ENCODE measurements at regions not wholly inside any gene's neighbourhood (a gene's known extent, or its start where the extent isn't known, plus 50 kb on each side); places are given as distances from the start of the nearest gene placed in this dataset.

DNA sequence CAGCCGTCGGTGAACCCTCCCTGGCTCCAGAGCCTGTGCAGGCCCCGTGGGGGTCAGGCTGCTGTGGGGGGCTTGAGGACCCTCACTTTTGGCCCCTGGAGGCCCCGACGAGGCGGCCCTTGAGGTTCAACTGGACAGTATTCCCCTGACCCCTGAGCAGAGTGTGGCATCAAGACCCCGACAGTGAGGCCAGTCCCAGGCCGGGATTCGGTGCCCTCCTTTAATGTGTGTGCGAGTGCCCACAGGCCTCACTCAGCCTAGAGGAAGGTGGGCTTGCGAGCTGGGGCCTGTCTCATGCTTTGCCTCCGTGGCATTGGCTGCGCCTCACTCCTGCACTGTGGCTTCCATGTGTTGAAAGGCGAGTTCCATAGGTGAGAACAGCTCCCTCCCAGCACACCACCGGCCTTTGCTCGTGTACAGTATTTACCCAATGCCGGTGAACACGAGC, 94.5 kb downstream of the METRNL start:
- Mint-ChIP-seq H3K27me3 (ENCODE audit: low read depth, poor library complexity) (peaks cover 8% of the 10 kb centered on the region), H3K4me1 (peaks cover 52% of the 10 kb centered on the region), H3K27ac (peak overlapping the region; percentile 42), H3K4me3 (peak overlapping the region; percentile 13), H3K9me3 (peaks cover 10% of the 10 kb centered on the region), H3K36me3 (ENCODE audit: low read depth) (no peaks in the 10 kb centered on the region)
- DNase-seq = no peak
- TF ChIP-seq, protein P1, sequence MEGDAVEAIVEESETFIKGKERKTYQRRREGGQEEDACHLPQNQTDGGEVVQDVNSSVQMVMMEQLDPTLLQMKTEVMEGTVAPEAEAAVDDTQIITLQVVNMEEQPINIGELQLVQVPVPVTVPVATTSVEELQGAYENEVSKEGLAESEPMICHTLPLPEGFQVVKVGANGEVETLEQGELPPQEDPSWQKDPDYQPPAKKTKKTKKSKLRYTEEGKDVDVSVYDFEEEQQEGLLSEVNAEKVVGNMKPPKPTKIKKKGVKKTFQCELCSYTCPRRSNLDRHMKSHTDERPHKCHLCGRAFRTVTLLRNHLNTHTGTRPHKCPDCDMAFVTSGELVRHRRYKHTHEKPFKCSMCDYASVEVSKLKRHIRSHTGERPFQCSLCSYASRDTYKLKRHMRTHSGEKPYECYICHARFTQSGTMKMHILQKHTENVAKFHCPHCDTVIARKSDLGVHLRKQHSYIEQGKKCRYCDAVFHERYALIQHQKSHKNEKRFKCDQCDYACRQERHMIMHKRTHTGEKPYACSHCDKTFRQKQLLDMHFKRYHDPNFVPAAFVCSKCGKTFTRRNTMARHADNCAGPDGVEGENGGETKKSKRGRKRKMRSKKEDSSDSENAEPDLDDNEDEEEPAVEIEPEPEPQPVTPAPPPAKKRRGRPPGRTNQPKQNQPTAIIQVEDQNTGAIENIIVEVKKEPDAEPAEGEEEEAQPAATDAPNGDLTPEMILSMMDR (IDR thresholded peaks at IDR 0.05) = no peak

DNA sequence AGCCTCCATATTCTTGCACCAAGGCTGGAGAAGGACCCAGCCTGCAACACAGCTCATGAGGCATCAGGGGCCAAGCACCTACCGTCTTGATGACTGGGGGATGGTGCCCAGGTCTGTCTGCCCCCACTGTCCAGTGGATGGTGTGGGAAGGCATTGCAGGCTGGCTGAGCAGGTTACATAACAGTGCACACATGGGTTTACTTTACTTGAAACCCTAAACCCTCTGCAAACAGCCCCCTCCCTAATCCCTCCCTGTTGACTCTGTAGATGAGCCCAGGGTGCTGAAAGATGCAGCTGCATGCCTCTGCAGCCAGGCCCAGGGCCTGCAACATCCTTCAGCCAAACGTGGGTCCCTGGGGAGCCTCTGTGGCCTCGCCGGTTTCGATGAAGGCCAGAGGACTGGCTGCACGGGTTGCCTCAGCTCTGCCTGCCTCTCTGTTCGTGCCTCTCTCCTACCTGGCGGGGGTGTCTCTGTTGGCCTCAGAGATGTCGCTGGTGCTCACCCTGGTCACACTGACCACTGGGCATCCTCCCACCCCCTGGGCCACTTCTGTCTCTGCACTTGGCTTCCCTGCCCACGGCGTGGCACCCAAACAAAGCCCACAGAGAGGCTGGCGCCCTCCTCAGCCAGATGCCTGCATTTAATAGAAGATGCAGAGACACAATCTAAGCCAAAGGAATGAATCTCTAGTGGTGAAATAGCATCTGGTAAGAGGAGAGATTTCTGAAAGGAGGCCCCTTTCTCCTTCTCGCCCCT, 95.1 kb downstream of the METRNL start:
- Mint-ChIP-seq H3K36me3 (ENCODE audit: low read depth) (no peaks in the 10 kb centered on the region), H3K4me3 (peak overlapping the region; percentile 13), H3K27ac (peak overlapping the region; percentile 42), H3K4me1 (peaks cover 58% of the 10 kb centered on the region), H3K9me3 (peaks cover 6% of the 10 kb centered on the region), H3K27me3 (ENCODE audit: low read depth, poor library complexity) (peaks cover 2% of the 10 kb centered on the region)
- TF ChIP-seq, protein P1 (IDR thresholded peaks at IDR 0.05) = no peak
- DNase-seq = peak; percentile 63

DNA sequence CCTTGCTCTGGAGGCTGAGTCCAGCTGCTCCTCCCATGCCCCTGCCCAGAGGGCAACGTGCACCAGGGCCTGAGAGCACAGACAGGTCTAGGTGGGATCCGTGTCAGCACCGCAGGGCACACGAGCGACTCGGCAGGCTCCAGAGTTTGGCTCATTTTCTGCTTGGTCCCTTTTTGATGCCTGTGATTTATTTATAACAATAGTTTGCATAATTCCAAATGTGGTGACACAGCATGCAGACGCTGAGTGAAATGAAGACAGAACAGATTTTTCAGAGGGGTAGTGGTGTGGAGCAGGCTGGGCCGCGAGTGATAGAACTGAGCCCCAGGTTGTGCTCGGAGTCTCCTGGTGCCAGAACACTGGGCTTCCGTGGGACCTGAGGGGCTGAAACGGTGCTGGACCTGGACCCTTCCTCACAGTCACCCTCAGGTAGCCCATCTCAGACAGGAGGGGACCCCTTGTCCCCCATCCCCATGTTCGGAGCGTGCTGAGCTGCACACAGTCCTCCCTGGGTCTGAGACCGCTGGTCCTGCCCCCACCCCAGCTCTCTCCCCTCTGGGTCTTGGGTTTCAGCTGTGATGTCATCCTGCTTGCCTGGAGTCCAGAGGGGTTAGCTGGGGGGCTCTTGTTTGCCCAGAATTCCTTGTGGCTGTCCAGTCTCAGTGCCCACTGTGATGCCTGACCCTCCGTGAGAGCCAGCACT, 95.9 kb downstream of the METRNL start:
- no peak overlapping the region for H3K27ac Mint-ChIP-seq
- no peaks in the 10 kb centered on the region for H3K36me3 Mint-ChIP-seq (ENCODE audit: low read depth)
- no peaks in the 10 kb centered on the region for H3K27me3 Mint-ChIP-seq (ENCODE audit: low read depth, poor library complexity)
- H3K4me3 Mint-ChIP-seq = peak overlapping the region; percentile 45
- no peaks in the 10 kb centered on the region for H3K9me3 Mint-ChIP-seq
- H3K4me1 Mint-ChIP-seq = peaks cover 65% of the 10 kb centered on the region
- TF ChIP-seq, protein P1 (IDR thresholded peaks at IDR 0.05) = no peak
- DNase-seq = peak; percentile 1

DNA sequence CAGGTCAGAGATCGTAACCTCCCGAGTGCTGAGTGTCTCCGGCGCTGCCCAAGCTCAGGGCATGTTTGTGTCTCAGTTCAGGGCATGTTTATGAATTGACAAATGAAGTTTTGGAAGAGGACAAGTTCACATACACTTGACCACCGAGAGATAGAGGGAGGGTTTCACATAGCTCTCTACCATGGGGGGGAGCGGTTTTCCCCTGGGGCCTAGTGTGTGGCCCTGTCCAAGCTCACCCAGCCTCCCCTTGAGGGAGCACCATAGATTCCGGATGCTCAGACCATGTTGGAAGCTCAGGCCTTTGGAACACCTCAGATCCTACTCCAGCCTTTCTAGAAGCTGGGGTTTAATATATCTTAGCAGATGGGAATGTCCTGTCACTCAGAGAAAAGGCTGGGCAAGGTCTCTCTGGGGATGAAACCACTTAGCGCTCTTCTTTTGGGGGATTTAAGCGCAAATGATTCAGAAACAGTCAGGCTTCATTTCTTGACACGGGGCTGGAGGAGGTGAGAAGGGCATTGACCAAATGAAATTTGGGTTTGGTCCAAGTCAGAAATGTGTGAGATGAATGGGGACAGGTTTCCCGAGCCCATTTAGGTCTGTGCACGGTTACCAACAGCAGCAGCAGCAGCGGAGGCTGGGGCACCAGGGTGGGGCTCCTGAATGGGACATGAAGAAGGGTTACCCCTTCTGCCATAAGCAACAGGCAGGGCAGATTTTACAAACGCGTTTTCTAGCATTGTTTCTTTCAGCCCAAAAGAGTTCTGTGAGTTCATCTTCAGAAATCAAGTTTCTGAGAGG, 96.6 kb downstream of the METRNL start:
- DNase-seq = peak; percentile 16
- H3K27ac Mint-ChIP-seq = no peak overlapping the region
- TF ChIP-seq, protein P1 (IDR thresholded peaks at IDR 0.05) = no peak
- H3K4me3 Mint-ChIP-seq = peak overlapping the region; percentile 6
- no peaks in the 10 kb centered on the region for H3K36me3 Mint-ChIP-seq (ENCODE audit: low read depth)
- peaks cover 67% of the 10 kb centered on the region for H3K4me1 Mint-ChIP-seq
- no peaks in the 10 kb centered on the region for H3K9me3 Mint-ChIP-seq
- H3K27me3 Mint-ChIP-seq (ENCODE audit: low read depth, poor library complexity) = no peaks in the 10 kb centered on the region

DNA sequence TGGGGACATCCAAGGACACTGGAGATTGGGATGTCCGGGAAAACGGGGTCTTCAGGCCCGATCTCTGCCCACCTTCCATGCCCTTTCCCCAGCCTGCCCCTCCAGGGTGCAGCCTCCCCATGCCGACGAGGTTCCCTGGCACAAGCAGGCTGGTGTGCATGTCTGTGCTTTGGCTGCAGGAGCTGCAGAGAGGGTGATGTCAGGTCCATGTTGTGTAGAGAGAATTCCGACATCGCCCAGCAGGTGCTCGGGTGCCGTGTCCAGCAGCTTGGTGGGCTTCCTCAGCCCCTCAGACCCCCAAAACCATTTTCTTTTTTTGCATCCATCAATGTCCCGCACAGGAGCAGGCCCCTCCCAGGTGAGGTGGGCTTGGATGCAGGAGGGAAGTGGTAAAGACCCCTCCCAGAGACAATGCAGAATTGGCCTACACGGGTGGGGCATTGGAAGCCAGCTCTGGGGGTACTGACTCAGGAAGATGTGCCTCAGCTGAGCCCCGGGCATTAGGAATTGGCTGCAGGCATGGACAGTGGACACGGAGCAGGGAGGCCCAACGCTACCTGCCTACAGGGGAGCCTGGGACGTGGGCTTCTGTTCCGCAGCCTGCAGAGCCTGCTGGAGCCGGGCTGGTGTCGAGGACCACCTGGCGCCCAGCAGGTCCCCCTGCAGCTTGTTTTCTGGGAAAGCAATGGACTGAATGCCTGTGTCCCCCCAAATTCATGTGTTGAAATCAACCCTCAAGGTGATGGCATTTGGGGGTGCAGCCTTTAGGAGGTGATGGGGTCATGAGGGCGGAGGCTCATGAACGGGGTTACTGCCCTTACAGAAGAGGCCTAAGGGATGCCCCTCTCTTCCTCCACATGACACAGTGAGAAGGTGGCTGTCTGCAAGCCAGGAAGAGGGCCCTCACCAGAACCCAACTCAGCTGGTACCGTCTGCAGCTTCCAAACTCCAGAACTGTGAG, 97.5 kb downstream of the METRNL start:
- TF ChIP-seq, protein P1 (IDR thresholded peaks at IDR 0.05) = no peak
- Mint-ChIP-seq H3K36me3 (ENCODE audit: low read depth) (no peaks in the 10 kb centered on the region), H3K4me1 (peaks cover 64% of the 10 kb centered on the region), H3K4me3 (no peak overlapping the region), H3K27me3 (ENCODE audit: low read depth, poor library complexity) (no peaks in the 10 kb centered on the region), H3K9me3 (no peaks in the 10 kb centered on the region), H3K27ac (no peak overlapping the region)
- peak; percentile 0 for DNase-seq
